GM19395 (cell line): ENCODE measurements at regions not wholly inside any gene's neighbourhood (a gene's known extent, or its start where the extent isn't known, plus 50 kb on each side); places are given as distances from the start of the nearest gene placed in this dataset.

Source experiments
- ATAC-seq: cut with Tn5 transposase; IDR thresholded peaks from one replicate; pipeline ENCODE4 v1.9.1; 2021; ENCODE audit warnings: mild to moderate bottlenecking, moderate library complexity; ENCODE audit not compliant: unreplicated experiment

DNA sequence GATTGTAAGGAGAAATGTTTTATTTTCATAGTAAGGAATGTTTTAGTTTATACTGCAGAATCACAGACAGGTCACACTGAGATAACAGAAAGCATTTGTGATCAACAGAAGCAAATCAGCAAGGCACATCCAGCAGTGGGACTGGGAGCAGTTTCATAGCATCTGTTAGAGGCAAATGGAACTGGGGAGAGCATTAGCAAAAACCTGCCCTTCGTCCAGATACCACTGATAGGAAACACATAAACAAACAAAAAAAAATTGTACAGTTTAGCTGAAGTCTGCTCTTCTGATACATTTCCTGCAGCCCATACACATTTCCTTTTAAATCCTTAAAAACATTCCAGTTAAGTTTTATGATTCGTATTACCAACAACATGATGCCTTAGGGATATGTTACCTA lies 374.3 kb downstream of the PCDH7 start:
- ATAC-seq = no peak

DNA sequence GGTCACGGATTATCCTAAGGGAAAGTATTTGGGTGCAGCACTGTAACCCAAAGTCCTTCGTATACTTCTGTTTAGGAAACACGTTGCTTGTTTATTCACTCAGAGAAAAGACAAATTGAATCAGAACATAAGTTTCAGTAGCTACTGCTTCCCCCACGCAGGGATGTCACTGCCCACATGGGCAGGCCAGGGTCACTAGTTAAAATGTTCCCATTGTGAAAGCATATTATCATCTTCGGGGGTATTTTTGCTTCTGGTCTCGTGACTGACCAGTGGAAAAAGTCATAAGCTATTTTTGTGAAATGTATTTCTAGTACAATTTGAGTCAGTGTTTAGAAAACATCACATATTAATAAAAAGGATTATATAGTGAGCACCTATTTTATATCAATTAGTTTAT lies 377.8 kb downstream of the PCDH7 start:
- ATAC-seq = no peak

DNA sequence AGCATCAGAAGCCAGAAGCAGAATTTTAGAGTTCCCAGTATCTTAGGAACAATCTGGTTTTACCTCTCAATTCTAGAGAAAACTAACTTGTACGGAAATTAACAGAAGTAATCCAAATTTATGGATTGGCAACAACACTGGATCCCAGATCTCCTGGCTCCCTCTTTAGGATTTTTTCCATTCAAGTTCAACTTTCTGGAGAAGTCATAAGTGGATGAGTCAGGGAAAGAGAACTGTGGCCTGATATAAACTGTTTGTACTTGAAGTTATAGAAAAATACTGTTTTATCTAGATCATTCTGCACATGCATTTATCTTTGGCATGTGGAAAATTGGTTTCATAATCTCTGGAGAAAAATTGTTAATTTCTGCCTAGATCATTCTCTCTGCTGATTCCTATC lies 380.4 kb downstream of the PCDH7 start:
- no peak for ATAC-seq

DNA sequence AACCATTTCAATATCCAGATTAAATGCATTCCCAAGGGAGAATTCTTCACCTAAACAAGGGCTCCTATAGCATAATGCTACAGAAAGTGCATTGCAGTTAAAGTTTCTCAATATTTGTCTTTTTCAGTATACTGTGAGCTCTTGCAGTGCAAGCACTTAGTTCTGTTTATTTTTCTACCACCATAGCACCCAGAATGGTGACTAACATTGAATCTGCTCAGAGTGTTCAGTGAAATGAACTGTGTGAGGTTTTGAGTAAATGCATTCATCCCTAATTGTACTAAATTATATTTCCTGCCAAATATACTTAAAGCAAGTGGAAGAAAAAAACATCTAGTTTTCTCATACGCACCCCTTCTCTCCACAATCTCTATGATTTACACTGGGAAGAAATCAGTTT lies 383.9 kb downstream of the PCDH7 start:
- no peak for ATAC-seq

DNA sequence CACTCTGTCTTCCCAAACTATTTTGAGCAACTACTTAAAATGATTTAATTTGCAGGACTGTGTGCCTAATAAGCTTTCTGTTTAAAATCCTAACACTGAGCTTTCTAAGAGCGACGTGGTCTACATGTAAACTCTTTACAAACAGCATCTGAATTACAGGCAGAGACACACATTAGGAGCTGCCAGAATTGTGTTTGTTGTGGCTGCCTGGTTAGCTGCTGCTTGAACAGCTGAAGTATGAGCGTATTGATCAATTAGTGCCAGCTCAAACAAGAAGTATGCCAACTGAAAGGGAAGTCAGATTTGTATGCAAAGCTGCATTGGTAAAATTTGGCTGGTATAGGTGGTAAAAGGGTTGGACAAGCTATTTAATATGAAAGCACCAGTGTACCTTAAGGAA lies 384.4 kb downstream of the PCDH7 start:
- no peak for ATAC-seq

DNA sequence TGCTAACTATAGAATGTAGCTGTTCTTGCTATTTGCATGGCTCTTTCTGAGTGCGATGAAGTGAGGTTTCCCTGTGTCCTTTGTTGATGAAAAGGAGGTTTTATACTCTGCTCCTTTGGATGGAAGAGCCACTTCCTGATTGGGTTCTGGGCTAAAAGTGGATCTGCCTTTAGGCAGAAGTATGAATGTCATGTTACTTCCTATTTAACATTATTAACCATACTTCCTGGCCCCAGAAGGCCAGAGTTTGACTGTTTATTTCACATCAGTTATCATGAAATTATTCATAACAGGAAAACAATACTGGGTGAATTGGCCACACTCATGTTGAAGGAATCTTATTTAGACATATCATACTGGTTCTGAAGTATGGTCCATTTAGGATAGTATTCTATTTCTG lies 386.2 kb downstream of the PCDH7 start:
- ATAC-seq = no peak

DNA sequence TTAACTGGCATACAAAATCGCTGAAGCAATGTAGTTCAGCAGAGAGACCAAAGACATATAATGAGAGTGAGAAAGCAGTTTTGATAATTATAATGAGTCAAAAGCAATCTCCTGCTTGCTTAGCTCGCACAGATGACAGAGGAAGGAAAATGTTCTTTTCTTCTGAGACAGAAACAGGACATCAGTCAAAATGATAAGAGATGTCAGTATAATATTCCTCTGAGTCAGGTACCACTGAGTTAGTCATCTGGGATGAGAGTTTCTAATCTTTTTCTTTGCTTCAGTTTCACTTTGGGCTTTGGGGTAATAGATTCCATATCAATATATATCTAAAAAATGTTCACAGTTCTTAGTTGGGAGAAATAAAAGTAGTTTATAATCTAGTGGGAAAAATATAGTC lies 387.2 kb downstream of the PCDH7 start:
- no peak for ATAC-seq

DNA sequence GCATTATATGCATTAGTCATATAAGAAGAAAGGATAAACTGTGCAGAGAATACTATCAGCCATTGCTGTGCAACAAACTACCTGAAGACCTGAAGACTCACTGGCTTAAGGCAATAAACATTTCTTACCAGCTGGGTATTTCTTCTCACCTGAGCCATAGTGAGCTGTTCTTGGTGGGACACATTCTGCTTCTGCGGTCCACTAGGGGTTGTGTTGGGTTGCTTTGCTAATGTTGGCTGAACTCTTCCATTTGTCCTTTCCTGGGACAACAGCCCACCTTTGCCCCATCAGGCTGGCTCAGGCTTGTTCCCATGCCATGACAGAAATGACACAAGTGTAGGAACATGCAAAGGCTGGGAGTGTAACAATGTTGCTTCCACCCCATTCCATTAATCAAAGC lies 388.6 kb downstream of the PCDH7 start:
- no peak for ATAC-seq

DNA sequence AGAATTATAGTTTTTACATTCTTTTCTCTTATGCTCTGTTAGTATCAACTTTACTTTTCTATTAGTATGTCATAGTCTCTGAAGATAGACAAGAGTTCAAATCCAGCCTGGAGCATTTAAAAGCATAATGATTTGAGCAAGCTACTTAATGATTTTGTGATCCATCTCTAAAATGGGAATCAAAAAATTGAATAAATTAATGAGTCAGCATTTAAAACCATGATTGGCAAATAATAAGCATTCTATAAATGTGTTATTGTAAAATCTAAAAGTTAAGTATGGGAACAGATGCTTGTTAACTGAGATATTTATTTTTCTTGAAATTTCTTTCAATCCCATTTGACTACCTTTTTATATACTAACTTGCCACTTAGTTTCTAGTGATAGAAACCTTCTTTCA lies 391.6 kb downstream of the PCDH7 start:
- no peak for ATAC-seq

DNA sequence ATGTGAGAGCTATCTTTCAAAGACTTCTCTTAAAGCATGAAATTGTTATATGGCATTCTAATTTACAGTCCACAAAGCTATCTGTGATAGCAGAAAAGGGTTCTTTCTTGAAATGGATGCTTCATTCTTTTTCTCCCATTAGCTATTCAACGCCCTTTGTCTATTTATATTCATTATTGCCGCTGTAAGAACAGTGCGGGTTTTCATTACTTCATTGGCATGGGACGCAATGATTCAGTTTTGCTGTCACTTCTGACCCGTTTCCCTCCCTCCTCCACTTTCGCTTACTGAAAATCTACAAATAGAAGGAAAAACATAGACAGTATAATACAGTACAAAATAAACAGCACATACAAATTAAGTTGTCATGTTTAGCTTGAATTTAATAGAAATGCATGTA lies 394.6 kb downstream of the PCDH7 start:
- no peak for ATAC-seq

DNA sequence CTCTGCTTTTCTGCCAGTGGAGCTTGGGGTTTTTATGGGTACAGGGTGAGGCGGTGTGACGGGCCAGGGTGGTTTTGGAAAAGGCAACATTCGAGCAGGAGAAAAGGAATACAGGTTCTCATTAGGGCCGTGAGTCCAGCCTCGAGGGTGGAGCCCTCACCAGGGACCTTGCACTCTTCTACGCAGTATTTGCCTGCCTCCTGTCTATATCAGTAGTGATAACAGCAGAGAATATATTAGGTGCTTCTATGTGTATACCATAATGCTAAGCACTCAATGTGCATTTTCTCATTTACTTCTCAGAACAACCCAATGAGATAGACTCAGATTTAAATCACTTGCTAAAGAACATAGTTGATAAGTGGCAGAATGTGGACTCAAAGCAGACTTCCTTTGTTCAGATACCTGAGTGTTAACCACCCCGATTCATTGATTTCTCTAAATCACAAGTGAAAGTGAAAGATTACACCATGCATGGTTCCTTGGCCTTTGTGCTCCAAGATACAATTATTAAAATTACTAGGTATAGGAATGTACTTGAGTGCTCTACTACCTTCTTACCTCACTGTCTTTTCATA lies 403.9 kb downstream of the PCDH7 start:
- ATAC-seq = no peak

DNA sequence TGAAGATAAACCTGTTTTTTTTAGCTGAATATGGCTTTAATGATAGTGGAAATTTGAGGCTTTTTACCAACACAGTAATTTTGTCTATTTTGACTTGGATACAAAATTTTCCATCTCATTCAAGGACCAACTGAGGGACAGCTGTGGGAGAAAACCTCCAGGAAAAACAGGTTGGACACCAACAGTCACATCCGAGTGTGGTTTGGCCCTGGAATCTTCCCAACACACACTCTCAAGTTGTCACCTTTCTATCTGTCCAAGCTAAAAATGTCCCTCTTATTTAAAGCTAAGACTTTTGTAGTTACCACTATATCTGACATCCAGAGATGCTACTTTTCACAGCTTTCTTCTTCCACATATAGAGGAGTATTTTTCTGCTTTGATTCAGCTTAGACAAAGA lies 404.9 kb downstream of the PCDH7 start:
- no peak for ATAC-seq

DNA sequence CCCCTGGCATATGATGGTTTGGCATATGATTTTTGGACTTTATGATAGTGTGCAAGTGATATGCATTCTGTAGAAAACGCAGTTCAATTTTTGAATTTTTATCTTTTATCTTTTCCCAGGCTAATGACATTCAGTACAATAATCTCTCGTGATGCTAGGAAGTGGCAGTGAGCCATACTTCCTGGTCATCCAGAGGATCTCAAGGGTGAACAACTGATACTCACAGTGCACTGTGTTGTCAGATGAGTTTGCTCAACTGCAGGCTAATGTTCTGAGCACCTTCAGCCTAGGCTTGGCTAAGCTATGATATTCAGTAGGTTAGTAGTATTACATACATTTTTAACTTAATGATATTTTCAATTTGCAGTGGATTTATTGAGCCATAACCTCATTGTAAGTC lies 405.3 kb downstream of the PCDH7 start:
- ATAC-seq = no peak

DNA sequence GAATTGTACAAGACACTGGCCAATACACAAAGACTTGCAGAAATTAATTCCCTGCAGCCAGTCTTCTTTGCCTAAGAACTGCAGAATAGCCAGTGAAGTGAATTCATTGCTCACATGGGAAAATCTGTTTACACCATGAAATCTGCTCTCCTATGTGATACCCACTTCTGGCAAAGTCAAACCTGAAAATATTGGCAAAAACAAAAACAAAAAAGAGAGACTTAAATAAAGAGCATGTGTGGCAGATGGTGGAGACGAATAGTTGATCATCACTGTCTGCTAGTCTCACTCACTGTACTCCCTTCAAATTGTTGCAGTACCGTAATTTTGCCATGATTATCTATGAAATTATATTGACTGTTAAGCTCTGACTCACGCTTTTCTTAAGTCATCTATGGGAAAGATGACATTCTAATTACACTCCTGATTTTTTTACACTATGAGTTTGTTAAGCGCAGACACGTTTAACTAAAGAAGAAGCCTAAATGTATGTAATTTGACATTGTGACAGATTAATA lies 406.8 kb downstream of the PCDH7 start:
- no peak for ATAC-seq

DNA sequence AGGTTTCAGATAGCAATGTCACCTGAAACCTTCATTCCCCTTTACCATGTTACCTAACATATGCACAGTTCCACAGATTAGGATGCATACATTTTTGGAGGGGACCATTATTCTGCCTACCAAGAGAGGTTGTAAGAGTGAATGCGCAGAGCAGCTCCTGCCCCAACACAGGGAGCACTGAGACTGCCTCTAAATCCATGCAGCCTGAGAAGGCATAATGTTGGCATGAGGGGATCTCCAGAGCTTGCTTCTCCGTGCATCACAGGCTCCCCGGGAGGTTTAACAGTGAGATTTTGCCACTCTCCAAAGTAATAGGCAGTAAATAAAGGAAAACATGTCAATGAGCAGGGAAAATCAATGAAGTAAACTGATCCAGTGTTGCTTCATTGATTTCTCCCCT lies 410.8 kb downstream of the PCDH7 start:
- ATAC-seq = no peak

DNA sequence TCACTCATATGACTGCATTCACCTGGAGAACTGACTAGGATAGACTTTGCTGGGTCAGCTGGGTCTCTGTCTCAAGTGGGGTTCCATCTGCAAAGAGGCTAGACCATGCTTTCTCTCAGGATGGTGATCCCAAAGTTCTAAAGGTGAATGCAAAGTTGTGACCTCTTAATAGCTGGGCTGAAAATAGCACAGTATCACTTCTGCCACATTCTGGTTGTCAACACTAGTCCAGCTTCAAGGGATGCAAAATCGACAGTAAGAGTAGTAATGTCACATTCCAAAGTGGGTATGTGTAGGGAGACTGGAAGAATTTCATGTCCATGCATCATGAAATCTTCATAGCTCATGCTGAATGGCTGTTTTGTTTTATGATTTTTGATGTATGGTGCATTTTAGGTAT lies 414.6 kb downstream of the PCDH7 start:
- no peak for ATAC-seq

DNA sequence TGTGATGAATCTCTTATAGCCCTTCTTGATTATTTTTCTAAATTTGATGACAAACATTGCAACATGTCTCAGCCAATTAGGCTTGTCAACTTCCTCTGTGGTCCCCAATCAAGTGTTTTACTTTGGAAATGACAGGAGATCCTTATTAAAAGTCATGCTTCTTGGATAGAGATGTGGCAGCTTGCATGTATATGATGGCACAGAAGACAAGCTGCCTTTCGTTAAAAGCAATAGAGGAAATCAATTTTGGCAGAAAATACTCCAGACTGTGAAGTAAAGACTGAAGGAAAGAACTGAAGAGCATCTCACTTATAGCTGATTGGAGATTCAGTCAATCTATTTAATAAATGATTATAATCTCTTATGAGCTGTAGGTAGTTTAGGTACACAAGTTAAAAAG lies 419.6 kb downstream of the PCDH7 start:
- no peak for ATAC-seq

DNA sequence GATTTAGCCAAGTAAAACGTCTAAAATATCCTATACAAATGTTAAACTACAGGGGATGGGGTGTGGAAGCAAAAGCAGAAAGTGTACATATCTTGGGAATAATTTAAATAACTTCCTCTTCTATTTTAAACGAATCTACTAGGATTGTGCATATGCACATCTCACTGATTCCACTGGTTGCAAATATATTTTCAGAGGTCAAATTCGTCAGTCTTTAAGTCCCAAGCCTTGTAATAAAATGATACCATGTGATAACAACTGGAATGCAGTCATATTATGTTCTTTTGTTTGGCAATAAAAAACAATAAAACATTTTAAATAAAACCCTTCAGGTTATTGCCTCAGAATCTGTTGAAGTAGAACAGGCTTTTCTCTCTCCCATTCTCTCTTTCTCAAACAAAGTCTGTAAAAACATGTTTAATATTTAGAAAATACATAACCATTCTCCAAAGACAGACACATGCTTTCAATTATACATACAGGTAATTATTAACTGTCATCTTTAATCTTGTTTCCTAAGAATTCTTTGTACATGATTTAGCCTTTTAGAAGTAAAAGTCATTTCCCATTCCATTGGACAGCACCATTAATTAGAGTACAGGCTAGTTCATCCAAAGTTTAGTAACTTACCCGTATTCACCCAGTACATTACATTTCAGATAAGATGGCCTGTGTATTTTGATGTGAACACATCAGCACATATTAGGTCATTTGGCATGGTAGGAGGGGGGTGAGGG lies 421.1 kb downstream of the PCDH7 start:
- no peak for ATAC-seq

DNA sequence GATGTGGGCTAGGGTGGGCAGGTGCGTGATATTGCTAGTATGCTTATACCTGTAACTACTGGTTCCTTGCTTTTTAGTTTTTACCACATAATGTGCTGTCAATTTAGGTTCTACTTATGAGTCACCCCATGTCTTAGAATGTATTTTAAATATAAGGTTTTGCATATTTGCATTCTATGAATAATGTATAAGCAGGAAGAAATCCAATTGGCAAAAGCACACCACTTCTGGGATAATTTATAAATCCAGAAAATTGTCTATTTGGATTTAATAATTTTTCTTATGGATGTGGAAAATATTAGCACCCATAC lies 421.6 kb downstream of the PCDH7 start:
- no peak for ATAC-seq

DNA sequence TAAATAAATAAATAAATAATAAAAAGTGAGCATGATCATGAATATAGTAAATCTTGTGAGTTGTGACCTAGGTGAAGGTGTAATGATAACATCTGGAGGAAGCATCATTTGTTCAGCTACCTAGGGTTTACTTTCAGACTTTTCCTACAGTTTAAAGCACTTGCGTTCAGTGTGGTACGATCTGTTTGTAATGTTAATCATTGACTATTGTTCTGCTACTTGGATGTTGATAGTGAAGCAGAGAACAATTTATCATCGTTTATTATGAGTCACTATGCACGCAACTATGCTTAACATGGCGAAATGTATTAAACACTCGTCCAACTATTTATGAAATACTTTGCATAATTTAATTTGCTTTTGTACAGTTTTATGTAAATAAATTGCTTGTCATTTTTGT lies 426.2 kb downstream of the PCDH7 start:
- no peak for ATAC-seq

DNA sequence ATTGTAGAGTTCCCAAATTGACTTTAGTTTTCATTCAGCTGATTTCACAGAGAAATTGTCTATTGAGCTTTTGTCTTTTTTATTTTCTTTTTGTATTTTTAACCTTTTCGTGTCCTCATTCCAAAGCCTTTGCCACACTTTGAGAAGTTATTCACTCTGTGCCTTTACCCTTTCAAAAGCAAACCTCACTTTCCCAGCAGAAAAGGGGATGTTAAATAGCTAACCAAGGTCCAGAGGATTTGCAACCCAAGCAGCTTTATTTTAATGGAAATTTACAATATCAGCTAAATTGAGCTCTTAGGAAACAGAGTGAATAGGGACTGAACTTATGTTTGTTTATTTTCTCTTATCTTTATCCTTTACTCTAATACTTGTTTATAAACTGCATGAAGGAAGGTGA lies 428.8 kb downstream of the PCDH7 start:
- ATAC-seq = no peak

DNA sequence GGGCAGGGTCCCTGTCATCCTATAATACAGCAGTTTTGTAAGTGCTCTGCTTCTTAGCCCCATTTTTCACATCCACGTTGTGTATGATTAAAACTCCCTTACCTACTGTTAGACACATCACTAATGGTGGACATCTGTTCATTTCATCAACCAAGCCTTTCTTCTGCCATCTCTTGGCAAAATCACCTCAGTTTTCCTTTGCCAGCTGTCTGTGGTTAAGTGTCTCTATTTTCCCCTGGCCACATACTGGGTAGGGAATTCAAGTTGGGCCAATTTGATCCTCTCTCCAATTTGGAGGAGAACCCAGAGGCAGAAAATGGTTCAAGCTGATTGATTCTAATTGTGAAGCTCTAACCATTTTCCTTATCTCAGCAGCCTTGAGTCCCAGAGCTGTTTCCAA lies 436.1 kb downstream of the PCDH7 start:
- ATAC-seq = no peak

DNA sequence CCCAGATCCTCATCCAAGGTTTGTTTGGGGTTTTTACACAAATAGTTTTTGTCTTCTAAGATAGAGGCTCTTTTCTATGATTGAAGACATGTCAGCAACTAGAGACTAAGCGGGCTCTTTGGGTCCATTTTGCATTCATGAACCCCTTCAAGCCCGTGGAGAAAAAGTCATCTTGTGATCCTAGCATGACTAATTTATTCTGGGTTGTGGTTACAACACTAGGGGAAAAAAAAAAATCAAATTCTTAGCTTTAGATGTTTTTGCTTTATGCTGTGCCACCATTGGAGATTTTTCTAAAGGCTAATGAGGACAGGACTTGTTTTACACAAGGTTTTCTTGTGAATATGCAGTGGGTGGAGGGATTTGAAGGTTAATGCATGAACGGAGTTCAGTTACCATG lies 440.0 kb downstream of the PCDH7 start:
- ATAC-seq = no peak
